PFSK-1 (cell line): ENCODE measurements at regions not wholly inside any gene's neighbourhood (a gene's known extent, or its start where the extent isn't known, plus 50 kb on each side); places are given as distances from the start of the nearest gene placed in this dataset.

ENCODE experiments used
- FOXP2 ChIP-seq: optimal IDR thresholded peaks from 2 replicates; pipeline ENCODE3; 2011; ENCODE audit warnings: borderline replicate concordance, control low read depth, inconsistent platforms; ENCODE audit not compliant: insufficient read depth; ENCODE audit errors: extremely low read length, extremely low read depth
- POLR2AphosphoS5 ChIP-seq: IDR thresholded peaks from 2 replicates; pipeline ENCODE4 v1.6.1; 2012; ENCODE audit warnings: low read depth, mild to moderate bottlenecking, control low read depth, low read length, moderate library complexity
- REST ChIP-seq, 2 experiments: IDR thresholded peaks; 2 replicates each; pipeline versions ENCODE4 v1.6.1 to v1.8.0; 2011 to 2012; ENCODE audit warnings: low read depth in 2 of 2, low read length in 2 of 2, control low read depth in 1 of 2, inconsistent platforms in 1 of 2, mild to moderate bottlenecking in 1 of 2, moderate library complexity in 1 of 2; ENCODE audit not compliant: insufficient read depth in 1 of 2
- SIN3A ChIP-seq: IDR thresholded peaks from 2 replicates; pipeline ENCODE4 v1.6.1; 2012; ENCODE audit warnings: mild to moderate bottlenecking, low read length, moderate library complexity, borderline replicate concordance; ENCODE audit not compliant: insufficient read depth
- TAF1 ChIP-seq: IDR thresholded peaks from 2 replicates; pipeline ENCODE4 v1.6.1; 2012; ENCODE audit warnings: low read length, control low read depth, borderline replicate concordance; ENCODE audit not compliant: insufficient read depth

DNA sequence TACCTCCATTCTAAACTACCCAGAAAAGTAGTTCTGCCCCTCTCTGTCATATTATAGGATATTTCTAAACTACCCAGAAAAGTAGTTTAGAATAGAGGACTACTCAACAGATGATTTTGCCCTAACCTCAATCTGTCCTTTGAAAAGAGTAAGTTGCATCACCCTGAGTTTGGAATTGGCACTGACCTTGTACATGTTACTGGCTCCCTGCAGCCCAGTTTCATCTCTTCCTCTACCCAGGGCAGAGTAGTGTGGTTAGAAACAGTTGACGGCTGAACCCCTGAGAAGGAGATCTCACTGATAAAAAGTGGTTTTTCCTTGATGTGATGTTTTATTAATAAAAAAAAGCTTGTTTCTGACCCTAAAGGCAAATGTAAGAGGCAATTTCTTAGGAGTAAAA lies 340.5 kb upstream of the NECTIN3 start:
- TF ChIP-seq FOXP2 (no peak), REST (IDR thresholded peaks at IDR 0.05; ENCODE audit: insufficient read depth in 1 of 2, low read depth in 2 of 2, low read length in 2 of 2) (no peak), SIN3A (no peak), TAF1 (no peak), POLR2AphosphoS5 (no peak)

- TF ChIP-seq FOXP2 (no peak), POLR2AphosphoS5 (no peak), SIN3A (no peak), REST (IDR thresholded peaks at IDR 0.05; ENCODE audit: insufficient read depth in 1 of 2, low read depth in 2 of 2, low read length in 2 of 2) (no peak), TAF1 (no peak)
Observed at GRCh38 chr3:110732420-110732819, 339.2 kb upstream of the NECTIN3 start.

DNA sequence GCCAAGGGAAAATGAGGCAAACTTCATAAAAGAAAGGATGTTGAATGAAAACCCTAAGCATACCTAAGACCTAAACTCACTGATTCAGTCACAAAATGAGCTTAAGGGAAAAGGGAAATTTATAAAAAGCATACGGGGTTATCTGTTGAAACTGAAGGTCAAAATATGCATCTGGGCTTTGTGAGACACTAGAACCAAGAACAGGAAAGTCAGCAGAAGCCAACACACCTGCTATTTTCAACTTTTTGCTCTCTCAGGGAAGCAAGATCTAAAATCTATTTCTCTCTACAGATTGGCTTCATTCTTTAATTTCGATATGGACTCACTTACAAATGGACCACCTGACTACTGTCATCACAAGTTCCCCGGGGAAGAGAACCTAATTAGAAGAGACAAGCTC lies 338.6 kb upstream of the NECTIN3 start:
- no peak for TF ChIP-seq REST (IDR thresholded peaks at IDR 0.05; ENCODE audit: insufficient read depth in 1 of 2, low read depth in 2 of 2, low read length in 2 of 2)
- no peak for TF ChIP-seq FOXP2
- TF ChIP-seq SIN3A: no peak
- TF ChIP-seq POLR2AphosphoS5: no peak
- no peak for TF ChIP-seq TAF1

DNA sequence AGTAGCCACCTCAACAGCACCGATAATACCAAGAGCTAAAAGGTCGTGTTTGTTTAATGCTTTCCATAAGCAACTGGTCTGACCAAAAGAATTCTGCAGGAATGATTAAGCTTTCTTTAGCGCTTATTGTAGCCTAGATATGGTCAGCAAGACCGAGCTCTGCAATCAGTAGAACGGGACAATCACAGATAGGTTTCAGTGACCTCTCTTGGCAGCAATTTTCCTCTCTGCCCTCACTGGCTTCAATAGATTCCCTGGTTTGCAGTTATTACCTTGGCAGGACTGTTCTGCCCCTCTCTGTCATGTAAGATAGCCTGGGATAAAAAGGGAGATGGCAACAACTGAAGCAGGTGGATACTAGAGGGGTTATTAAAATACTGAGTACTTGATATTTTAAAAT lies 337.1 kb upstream of the NECTIN3 start:
- no peak for TF ChIP-seq FOXP2
- no peak for TF ChIP-seq REST (IDR thresholded peaks at IDR 0.05; ENCODE audit: insufficient read depth in 1 of 2, low read depth in 2 of 2, low read length in 2 of 2)
- no peak for TF ChIP-seq POLR2AphosphoS5
- TF ChIP-seq SIN3A: no peak
- no peak for TF ChIP-seq TAF1

- TF ChIP-seq POLR2AphosphoS5: no peak
- TF ChIP-seq SIN3A: no peak
- no peak for TF ChIP-seq TAF1
- no peak for TF ChIP-seq FOXP2
- TF ChIP-seq REST (IDR thresholded peaks at IDR 0.05; ENCODE audit: insufficient read depth in 1 of 2, low read depth in 2 of 2, low read length in 2 of 2): no peak
Observed at GRCh38 chr3:110736332-110736731, 335.3 kb upstream of the NECTIN3 start.
